HG03045 (cell line): ENCODE measurements at regions not wholly inside any gene's neighbourhood (a gene's known extent, or its start where the extent isn't known, plus 50 kb on each side); places are given as distances from the start of the nearest gene placed in this dataset.

ENCODE experiments used
- ATAC-seq: cut with Tn5 transposase; IDR thresholded peaks from one replicate; pipeline ENCODE4 v1.9.1; 2021; ENCODE audit warnings: mild to moderate bottlenecking, moderate library complexity; ENCODE audit not compliant: unreplicated experiment

DNA sequence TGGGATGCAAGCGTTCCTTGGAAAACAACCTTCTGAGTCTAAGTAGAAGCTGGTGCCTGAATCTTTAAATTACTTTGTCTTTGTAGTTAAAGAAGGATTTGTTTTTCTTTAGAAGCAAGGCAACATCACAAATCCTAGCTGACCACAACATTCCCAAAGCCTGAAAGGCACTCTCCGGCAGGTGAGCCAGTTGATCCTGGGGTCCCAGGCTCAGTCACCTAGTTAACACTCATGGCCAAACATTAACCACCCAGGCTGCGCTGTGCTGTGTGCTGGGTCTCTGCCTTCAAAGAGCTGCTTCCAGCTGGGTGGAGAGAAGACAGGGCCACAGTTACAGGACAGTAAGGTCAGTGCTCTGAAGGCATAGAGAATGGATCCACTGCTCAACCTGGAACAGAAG is 120.0 kb upstream of the TRIB2 start:
- ATAC-seq, result no peak

DNA sequence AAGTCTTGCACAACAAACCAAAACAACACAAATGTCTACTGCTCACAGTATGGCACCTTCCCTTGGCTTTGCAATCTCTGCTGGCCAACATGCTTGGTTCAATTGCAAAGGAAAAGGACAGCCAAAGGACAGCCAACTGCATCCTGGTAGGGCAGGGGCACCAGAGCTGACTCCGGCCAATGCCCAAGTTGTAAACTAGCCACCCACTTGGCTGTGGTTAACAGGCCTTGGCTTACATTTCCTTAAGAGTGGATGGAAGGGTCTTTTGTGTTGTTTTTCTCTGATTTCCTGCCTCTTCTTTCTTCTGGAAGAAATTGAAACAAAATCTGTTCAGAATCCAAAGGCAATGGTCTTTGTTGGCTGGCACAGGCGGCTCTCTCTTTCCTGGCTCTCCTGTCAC is 119.1 kb upstream of the TRIB2 start:
- ATAC-seq, result no peak

DNA sequence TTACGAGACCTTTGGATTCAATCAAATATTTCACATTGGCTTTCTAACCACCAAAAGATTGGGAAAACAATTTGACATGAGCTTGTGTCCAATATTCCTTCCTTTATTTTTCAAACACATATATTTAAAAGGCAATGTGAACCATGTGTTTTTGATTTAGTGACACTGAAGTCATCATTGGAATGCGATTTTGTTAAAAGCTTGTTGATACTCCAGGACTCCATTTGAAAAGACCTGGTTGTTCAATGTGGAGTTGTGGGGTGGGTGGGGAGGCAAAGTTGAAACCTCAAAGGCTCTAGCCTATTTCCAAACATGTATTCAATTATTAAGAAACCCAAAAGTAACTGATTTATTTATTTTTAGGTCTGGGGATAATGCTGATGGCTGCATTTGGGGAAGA is 114.1 kb upstream of the TRIB2 start:
- no peak for ATAC-seq

DNA sequence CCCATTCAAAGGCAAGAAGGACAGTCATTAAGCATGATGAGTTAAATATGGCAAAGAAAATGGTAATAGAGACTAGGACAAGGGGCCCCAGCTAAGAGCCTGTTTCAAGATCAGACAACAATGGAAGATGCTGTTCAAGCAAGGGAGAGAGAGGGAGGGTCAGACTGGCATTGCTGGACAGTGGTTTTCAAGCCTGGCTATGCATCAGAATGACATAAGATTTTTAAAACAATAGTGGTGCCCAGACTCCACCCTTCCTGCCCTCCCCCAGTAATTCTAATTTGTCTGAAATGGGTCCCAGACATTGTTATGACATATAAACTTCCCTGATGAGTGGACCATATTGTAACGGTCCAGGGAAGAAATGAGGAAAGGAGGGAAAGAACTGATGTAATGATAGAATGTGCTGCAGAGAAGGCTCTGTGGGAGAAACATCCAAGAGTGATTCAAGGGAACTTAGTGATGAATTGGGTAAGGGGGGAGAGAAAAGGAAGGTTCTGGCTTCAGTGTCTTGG is 112.9 kb upstream of the TRIB2 start:
- ATAC-seq, result no peak

DNA sequence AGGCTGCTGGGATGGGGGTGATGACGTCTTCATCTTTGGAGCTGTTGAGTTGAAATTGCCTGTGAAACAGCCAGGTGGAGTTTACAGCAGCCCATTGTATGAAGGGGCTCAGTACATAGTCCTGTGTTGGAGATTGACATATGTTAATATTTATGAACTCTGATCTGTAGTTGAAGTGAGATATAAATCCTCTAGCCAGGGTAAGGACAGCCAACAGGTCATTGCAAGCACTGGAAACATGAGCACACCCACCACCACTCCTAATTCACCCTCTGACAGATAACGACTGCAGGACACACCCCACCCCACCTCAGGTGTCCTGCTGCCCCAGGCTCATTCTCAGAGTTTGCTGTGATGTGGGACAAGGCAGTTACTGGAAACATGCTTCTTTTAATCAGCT is 112.4 kb upstream of the TRIB2 start:
- ATAC-seq, result no peak

DNA sequence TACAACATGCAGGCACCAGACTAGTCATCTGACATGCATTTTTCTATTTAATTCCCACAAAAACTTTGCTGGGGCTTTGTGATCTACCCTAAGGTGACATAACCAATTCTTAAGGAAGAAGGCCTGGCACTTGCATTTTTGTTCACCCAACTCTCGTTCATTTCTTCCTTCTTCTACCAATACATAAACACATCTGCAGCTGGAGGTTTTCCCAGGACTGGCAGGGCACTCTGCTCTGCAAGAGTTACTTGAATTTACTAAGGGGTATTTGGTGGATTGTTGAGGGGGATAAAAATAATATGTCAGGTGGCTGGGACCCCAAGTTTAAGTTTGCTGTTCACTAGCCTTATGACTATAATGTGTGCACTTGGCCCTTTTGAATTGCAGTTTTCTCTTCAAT is 111.4 kb upstream of the TRIB2 start:
- ATAC-seq, result no peak

DNA sequence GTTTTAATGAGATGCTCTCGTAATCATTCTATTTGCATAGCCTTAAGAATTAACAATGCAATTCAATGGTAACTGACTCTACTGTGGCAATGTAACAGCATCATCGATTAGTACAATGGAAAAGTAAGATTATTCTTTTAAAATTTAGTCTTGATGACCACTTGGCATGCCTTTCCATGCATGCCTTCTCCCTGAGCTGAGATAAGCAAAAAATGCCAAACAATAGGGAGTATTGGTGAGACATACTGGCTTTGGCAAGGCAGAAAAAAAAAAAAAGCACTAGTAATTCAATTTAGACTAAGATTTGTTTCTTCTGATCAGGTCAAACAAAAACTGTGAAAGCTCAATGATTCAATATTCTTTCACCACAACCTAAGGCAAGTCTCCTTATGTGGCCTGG is 110.8 kb upstream of the TRIB2 start:
- ATAC-seq, result no peak

DNA sequence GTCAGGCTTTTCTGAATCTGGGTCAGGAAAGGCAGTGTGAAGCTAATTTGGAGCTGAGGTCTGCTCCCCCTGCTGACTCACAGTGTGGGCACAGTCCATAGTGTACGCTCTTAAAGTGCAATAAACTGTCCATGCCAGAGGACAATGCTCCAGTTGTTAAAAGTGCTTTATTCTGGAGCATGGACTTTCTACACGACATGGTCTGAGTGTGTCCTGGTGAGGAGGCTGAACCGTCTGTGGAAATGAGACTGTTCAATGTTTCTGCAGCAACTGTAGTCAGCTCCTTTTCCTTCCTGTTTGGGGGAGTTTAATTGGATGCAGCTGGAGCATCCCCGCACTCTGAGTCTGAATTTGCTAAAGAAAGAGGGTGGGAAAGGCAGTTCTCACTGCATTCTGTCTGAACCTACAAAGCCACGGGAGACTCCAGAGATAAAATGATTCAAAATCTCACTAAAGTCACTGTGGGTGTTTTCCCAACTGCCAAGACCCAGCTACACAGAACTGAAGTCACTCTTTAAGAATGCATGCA is 110.2 kb upstream of the TRIB2 start:
- ATAC-seq, result no peak

DNA sequence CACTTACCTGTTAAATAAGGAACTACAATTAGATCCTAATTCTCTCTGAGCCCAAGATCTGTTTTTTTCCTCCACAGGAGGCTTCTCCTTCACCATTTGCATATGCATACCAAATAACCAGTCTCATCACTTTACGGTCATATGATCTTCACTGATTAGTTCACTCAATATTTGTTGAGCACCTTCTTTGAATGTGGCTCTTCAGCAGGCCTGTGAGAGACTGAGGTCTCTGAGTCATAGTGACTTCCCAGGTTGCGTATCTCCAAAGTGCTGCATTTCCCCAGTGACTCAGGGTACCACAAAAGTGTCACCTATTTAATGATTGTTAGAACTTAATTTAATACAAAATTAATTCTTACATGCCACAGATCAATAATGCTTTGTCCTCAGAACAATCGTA is 108.8 kb upstream of the TRIB2 start:
- ATAC-seq, result no peak

DNA sequence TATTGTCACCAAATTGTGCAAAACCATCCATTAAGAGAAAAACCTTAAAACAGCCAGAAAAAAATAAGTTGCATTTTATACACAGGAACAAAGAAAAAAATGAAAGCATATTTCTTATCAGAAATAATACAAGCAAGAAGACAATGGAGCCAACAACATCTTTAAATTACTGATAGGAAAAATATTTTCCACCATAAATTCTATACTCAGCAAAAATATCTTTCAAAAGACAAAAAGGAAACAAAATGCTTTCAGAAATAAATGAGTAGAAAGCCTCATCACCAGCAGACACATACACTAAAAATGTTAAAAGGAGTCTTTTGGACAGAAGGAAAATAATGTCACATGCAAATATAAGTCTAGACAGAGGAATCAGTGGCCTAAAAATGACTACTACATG is 106.4 kb upstream of the TRIB2 start:
- no peak for ATAC-seq

DNA sequence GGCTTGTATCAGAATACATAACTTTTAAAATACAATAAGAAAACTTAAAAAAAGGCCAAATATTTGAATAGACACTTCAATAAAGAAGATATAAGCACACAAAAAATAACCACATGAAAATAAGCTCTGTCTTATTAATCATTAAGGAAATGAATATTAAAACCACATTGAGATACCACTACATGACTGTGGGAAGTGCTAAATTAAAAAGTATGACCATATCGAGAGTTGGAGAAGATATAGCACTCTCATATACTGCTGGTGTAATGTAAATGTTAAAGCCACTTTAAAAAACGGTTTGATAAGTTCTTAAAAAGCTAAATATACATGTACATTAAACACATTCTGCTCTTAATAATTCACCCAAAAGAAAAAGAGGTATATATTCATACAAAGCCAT is 104.6 kb upstream of the TRIB2 start:
- ATAC-seq, result no peak

DNA sequence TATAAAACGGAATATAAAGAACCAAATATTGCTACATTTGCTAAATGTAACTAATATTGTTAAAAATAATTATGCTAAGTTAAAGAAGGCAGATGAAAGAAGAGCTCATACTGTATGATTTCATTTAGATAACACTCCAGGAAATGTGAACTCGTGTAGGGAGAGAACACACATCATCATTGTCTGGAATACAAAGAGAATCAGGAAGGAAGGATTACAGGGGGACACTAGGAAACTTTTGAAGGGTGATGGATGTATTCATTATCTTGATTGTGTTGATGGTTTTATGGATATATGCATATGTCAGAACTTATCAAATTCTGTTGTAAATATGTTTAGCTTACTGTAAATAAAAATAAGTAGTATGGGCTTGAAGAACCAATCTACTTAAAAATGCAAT is 104.1 kb upstream of the TRIB2 start:
- ATAC-seq, result no peak

DNA sequence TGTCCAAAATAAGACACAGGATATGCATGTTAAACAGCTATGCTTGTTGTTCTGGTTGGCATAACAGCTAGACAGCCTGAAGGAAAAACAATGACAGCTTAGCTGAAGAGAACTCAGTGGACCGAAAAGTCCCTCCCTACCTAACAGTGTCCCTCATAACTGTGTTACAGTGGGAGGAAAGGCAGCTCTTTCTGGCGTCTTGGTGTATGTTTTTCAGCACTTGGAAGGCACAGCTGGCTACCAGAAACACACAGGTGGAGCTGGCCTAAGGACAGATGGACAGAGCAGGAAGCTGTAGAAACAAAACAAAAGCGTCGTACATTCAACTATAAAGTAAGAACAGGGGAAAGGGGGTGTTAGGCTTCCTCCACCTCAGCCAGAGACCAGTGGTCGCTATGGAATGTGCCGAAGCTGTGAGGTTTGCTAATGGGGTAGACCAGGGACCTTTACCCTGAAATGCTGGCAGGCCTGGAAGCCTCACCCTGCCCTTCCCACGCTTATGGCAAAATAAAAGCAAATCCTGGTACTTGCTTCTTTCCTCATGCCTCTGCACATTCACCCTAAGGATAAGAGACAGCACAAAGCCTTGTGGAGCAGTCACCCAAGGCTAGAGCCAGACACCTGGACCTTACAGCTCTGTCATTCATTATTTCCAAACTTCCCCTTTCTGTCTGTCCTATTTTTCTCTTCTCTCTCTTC is 103.5 kb upstream of the TRIB2 start:
- no peak for ATAC-seq

DNA sequence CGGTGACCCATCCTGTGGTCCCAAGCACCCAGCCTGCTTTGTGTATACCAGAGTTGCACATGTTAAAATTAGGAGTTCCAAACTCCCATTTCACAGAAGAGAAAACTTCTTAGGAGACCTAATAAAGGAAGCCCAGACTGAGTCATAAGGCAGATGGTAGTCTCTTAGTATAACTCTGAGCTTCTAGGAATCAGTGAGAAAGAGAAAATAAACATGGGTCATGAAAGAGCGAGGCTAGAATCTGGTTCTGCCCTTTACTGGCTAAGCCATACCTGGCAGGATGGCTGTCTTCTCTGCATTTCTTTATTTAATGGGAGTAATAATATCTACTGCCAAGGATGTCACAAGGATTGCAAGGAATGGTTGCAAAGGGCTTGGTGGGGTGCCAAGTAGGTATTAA is 101.2 kb upstream of the TRIB2 start:
- ATAC-seq, result no peak

DNA sequence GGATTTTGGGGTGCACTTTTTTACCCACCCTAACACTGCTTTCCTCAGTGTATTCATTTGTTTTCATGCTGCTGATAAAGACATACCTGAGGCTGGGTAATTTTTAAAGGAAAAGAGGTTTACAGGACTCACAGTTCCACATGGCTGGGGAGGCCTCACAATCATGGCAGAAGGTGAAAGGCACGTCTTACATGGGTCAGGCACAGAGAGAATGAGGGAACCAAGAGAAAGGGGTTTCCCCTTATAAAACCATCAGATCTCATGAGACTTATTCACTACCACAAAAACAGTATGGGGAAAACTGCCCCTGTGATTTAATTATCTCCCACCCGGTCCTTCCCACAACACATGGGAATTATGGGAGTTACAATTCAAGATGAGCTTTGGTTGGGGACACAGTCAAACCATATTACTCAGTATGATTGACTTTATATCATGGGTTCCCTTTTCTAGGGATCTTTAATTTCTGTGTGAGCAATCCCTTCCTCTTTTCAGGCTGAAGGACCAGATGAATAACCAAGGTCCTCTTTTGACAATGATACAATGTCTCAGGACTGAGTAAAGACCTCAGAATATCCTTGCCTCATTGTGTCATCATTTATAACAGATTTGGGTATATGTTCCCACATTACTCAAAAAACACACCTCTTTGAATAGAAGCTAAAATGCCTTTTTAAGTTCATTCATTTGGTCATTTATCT is 100.1 kb upstream of the TRIB2 start:
- no peak for ATAC-seq

DNA sequence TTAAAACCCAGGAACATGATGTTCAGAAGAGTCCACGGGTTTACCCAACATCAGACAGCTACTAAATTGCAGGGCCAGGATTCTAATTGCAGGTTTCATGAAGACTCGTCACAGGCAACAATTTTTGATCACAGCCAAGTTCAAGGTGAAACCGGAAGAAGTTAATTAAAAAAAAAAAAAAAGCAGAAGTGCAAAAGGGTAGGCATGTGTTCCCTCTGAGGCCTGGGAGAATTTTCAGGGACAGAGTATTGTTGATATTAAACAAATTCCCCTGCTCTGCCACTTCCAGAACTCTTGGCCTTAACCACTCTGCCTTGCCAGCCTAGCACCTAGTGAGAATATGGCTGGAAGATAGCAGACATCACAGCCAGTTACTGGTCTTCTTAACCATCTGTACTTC is 99.4 kb upstream of the TRIB2 start:
- ATAC-seq, result no peak

DNA sequence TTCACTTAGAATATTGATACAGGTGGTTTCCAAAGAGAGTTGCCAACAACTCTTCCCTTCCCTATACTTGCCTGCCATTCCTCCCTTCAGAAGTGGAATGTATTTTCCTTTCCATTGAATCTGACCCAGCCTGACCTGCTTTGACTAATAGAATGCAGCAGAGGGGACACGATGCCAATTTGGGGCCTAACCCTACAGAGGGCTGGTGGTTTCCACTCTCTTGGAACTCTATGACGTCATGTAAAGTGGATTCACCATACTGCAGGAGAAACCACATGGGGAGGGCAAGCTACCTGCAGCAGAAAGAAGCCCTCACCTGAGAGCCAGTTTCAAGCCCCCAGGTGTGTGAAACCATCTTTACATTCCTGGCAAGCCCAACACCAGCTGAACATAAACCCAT is 98.9 kb upstream of the TRIB2 start:
- ATAC-seq, result no peak

DNA sequence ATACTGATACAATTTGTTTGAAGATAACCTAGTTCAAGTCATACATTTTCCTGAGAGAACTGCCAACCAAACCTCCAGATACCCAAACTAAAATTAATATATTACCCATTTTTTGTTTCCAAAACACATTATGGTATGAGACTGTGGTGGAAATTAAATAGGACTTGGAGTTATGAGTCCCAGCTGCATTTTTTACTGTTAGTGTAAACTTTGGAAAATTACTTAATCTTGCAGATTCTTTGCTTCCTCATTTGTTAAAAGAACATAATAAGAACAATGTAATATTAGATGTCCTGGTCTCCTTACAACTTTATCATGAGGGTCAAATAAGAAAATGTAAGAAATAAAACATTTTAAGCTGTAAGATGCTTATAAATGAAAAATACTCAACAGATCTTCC is 98.2 kb upstream of the TRIB2 start:
- no peak for ATAC-seq

DNA sequence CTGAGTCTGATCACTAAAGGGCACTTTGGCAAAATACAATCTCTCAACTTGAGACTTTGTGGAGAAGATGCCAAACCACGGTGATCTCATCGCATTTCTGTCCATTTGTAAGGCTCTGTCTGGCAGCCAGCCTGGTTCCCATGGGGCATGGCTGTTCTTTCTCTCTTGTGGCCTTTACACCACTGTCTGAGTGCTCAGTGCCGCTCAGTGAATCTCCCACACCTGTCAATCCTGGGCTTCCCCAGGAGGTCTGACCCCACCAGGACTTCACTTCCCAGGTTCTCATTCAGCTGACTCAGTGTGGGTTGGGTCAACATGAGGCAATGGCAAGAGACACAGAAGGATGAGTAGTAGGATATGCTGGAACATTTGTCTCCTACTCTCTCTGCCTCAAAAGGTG is 96.8 kb upstream of the TRIB2 start:
- ATAC-seq, result no peak

DNA sequence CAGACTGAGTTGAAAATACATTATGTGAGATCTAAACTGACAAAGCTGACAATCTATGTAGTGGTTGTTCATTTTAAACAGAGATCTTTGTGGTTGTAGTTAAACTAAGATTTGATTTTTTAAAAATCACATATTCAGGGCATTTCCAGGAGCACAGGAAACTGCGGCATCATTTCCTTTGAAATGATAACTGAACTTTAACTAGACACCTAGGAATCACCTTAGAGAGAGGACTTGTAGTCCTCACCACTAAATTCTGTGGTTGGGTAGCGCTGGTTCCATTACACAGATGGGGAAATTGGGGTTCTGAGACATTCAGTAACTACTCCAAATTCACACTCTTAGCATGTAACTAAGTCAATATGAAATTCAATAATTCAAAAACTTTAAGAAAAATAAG is 96.0 kb upstream of the TRIB2 start:
- ATAC-seq, result no peak

DNA sequence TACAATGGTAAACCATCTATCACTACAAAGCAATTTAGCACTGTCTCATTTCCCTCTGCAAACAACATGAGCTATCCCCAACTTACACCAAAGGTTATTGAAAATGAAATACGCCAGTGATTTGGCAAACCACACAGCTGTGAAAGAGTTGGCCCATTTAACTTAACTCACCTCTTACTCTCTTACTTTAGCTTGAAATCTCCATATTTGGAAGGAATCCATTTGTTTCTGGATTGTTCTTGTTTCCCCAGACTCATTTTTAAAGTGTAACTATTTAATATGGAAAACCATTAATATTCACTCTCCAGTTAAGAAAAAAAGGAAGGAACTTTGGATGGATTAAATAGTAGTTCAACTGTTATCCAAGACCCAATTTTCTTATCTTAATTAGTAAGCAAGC is 93.7 kb upstream of the TRIB2 start:
- no peak for ATAC-seq

DNA sequence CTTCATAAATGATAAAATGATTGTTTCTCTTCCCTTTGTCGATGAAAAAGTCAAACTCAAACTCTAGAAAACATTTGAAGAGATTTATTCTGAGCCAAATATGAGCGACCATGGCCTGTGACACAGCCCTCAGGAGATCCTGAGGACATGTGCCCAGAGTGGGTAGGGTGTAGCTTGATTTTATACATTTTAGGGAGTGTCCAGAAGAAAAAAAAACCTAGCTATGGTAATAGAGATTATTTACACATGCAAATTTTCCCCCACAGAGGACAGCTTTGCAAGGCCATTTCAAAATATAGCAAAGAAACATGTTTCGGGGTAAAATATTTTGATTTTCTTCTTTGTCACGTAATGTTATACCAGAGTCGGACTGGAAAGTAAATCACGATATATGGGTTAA is 92.4 kb upstream of the TRIB2 start:
- no peak for ATAC-seq
